ENCODE measurements at regions not wholly inside any gene's neighbourhood (a gene's known extent, or its start where the extent isn't known, plus 50 kb on each side); places are given as distances from the start of the nearest gene placed in this dataset.

DNA sequence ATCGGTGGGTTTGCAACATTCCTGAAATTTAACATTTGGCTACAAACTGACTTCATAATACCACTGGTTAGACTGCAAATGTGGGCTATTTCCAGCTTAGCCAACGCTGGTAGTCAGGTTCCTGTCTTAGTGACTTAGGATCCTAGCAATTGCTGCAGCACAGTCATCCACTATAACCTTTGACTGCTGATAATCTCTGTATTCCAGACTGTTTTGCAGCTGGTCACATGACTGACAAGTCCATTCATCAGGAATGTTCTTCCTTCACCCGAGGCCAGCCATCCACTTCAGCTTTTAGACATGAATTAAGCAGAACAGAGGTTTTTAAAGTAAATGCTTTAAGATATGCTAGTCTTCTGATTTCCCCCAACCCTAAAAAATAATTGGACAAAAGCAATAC, 425.9 kb upstream of the MPDZ start:
- TF ChIP-seq, protein P1, sequence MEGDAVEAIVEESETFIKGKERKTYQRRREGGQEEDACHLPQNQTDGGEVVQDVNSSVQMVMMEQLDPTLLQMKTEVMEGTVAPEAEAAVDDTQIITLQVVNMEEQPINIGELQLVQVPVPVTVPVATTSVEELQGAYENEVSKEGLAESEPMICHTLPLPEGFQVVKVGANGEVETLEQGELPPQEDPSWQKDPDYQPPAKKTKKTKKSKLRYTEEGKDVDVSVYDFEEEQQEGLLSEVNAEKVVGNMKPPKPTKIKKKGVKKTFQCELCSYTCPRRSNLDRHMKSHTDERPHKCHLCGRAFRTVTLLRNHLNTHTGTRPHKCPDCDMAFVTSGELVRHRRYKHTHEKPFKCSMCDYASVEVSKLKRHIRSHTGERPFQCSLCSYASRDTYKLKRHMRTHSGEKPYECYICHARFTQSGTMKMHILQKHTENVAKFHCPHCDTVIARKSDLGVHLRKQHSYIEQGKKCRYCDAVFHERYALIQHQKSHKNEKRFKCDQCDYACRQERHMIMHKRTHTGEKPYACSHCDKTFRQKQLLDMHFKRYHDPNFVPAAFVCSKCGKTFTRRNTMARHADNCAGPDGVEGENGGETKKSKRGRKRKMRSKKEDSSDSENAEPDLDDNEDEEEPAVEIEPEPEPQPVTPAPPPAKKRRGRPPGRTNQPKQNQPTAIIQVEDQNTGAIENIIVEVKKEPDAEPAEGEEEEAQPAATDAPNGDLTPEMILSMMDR (IDR thresholded peaks at IDR 0.05; ENCODE audit: low read depth, low read length, poor library complexity, severe bottlenecking): no peak
- TF ChIP-seq EZH2phosphoT487 (IDR thresholded peaks at IDR 0.05; ENCODE audit: borderline replicate concordance, low read length): no peak

Data from DOHH2 (cell line).